ENCODE measurements at regions not wholly inside any gene's neighbourhood (a gene's known extent, or its start where the extent isn't known, plus 50 kb on each side); places are given as distances from the start of the nearest gene placed in this dataset.
A peak's percentile ranks its signal among the peaks of the same experiment; 100 is the strongest.
"Not testable (repeated sequence)": the region's sequence is repeated elsewhere in the genome, so short reads cannot be mapped to it uniquely, and the experiment has no call there.

DNA sequence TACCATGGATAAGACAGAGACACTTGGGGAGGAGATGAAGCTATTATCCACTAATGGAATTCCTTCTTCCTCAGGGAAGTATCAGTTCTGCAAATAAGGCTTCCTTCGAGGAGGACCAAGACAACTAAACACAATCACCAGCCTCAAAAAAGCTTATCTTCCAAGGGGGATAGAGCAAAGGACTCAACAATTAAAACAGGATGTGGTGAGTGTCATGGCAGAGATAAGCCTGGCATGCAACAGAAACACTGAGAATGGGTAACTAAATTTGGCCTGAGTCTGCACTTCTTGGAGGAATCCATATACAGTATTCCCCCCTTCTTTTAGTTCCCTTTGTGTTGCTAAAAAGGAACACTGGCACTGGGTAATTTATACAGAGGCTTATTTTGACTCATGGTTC is 1285.2 kb downstream of the GATA3 start:
- no peak for DNase-seq

DNA sequence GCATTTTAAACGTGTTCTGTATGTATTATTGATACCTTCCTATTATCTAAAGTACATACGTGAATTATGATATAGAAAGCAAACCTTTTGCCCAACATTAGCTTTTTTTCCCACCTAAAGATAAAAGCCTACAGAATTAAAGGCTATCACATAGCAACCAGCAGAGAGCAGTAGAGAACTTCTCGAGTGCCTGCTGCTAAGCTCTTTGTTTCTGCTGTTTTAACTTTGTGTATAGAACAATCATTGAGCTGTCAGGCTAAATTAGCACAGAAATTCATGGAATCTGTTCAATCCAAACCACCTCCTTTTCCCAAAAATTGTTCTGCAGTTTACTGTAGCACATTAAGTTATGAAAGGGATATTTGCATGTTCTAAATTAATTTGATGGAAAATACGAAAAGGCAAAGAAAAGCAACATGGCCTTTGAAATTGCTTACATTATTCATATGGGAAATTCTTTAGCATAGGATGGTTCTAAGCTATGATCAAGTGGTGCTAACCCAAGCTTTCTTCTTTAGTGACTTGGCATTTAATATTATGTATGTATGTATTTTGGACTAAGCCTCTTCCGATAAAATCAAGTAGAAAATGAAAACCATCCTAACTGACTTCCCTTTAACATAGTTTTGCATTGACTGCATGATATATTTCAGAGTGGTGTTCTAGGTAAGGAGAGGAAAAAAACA is 1288.5 kb downstream of the GATA3 start:
- peak; percentile 18 for DNase-seq

DNA sequence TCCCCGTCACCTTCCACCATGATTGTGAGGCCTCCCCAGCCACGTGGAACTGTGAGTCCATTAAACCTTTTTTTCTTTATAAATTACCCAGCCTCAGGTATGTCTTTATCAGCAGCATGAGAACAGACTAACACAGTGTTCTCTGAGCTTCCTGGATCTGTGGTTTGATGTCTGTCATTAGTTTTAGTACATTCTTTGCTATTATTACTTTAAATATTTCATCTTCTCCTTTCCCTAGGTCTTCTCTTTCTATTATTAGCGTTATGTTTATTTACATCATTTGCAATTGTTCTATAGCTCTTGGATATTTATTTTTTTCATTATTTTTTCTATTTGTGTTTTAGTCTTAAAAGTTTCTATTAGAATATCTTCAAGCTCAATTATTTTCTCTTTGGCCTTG is 1293.4 kb downstream of the GATA3 start:
- DNase-seq: not testable (repeated sequence)

DNA sequence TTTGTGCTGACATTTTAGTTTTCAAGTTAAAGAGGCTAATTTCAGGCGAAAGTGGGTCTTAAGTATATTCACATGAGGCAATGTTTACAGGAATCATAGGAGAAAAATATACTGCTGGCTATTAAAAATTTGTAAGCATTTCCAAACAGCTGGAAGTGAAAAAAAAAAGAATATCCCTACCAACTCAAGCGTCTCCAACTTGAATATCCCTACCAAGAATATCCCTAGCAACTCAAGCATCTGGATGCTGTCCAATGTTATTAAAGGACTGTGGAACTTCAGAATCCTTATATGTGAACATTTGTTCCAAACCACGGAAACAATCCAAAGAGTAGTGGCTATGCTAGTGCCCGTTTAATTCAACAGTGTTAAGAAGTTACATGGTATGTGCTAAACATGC is 1303.0 kb downstream of the GATA3 start:
- no peak for DNase-seq

DNA sequence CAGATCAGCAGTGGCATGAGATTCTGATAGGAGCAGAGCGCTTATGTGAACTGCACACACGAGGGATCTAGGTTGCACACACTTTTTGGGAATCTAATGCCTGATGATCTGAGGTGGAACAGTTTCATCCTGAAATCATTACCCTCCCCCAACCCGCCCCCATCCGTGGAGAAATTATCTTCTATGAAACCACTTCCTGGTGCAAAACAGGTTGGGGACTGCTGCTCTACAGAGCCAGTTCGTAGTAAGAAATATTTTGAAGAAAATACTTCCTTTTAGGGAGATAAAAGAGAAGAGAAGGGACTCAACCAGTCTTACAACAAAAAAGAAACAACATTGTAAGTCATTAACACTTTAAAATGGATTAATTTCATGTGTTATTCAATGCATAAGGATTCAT is 1308.2 kb downstream of the GATA3 start:
- DNase-seq: no peak

DNA sequence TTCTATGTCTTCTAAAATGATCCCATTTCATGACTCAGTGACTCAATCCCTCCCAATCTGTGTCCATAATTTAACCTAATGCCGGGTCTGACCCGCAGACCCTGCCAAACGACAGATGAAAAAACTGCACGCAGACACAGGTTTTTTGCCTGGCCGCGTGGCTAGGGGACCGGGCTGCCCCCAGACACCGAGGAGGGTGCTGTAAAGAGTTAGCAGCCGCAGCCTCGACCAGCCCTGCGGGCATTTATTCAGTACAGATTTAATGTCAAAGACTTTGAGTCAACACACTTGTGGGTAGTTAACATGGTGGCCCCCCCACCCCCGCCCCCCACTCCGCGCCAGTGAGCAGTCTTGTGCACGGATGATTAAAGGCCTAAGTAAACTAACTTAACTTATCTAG is 1324.7 kb downstream of the GATA3 start:
- DNase-seq: no peak

DNA sequence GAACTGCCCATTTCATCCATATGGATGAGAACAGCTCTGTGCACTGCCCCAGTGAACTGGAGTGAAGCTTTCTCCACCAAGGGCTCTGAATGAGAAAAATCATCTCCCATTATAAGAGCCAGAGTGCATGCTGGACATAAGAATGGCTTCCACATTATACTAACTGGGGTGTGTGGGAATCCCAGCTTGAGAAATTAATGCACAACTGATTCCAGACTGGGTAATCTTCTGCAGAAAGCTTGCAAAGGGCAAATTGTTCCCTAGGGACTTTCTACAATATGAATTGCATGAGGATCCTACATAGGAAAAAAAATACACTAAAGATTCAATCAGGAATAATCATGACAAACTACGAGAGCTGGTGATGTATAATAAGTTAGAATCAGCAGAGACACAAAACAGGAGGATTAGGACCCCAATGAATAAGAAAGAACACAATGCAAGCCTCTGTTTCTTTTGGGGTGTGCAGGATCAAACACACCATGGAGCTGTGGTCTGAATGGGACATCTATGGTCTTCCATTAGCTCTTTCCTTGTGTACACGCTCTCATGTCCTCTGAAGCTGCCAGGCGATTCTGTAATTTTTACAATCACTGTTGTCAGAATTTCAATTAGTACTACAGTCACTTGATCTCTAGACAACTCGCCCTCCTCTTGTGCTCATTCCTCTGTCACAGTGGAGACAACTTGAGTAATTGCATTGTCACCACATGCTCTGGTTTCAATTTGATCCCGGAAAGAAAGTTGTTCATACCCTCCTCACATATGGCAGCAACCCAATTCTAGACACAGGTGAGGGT is 1327.4 kb downstream of the GATA3 start:
- no peak for DNase-seq

DNA sequence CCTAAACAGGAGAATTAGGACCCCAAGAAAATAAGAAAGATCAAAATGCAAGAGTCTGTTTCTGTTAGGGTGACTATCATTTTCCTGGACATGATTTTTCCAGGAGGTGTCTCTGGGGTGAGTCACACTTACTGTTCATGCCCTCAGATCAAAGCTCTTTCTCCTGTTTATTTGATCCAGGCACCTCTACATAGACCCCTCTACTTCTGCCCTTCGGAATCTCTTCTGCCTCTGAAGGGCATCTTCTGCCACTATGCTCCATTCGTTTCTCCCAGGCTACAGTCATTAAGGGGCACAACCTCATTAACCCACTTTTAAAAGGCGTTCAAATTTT is 1328.0 kb downstream of the GATA3 start:
- no peak for DNase-seq

DNA sequence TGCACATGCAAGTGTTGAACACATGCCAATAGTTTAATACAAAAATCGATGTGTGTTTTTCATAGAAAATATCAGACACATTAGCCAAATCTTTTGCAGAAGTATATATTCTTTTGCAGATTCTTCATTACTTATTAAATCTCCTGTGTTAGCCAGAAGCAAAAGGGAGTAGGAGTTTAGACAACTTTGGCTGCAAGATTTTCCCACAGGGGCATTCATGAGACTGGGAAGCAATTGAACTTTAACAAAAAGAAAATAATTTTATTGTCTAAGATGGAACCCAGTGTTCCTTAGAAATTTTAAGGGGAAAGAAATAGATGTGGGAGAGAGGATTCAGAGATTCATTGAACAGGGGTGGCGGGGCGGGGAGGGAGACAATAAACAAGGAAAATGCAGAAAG is 1336.0 kb downstream of the GATA3 start:
- no peak for DNase-seq

DNA sequence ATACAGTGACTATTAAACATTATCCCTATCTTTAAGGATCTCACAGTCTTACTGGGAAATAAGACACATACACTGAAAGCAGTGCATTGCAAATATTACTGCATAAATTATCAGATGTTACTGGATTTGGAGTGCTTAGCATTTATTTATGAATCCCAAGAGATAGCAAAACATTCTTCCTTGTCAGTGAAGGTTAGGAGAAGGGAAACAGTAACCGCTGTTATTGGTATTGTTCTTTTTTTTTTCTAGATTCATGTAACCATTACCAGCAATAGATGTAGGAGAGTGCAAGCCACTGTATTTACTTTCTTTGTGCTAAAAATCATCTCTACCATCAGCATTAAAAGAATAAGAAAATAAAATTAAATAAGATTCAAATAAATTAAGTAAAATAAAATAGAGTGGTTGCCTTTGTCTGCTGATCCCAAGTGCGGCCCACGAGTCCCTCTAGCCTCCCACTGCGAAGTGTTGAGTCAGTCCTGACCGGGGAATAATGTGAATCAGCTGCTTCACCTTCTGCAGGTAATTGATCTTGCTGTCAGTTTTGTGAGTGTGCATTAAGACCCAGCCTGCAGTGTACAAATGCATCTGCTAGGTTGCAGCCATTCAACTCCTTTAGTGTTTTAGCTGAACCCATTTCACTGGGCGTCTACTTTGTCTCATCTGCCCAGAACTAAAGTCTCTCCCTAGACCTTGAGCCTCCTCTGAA is 1344.9 kb downstream of the GATA3 start:
- no peak for DNase-seq

DNA sequence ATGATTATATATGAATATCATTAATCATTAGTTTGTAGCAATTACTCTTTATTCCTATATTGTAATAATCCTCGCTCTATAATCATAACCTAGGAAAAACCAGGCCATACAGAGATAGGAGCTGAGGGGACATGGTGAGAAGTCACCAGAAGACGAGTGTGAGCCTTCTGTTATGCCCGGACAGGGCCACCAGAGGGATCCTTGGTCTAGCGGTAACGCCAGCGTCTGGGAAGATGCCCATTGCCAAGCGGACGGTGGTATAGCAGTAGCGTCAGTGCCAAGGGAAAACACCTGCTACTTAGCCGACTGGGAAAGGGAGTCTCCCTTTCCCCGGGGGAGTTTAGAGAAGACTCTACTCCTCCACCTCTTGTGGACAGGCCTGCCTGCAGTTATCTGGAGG is 1347.6 kb downstream of the GATA3 start:
- DNase-seq: not testable (repeated sequence)

DNA sequence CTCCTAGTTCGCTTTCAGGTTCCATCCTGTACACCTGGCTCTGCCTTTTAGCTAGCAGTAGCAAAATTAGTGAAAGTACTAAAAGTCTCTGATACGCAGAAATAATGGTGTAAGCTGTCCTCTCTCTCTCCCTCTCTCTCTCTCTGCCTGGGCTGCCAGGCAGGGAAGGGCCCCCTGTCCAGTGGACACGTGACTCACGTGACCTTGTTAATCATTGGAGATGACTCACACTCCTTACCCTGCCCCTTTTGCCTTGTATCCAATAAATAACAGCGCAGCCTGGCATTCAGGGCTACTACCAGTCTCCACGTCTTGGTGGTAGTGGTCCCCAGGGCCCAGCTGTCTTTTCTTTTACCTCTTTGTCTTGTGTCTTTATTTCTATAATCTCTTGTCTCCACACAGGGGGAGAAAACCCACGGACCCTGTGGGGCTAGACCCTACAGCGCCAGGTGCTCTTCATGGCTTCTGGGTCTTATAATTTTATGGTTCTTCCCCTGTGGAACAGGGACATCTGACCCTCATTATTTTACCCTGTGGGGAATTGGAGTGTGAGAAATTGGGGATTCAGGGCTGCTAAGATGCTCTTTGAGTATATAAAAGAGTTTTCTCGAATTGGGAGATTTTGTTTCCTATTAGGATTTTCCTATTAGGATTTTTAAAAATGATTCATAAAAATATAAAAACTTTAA is 1348.2 kb downstream of the GATA3 start:
- DNase-seq: not testable (repeated sequence)

DNA sequence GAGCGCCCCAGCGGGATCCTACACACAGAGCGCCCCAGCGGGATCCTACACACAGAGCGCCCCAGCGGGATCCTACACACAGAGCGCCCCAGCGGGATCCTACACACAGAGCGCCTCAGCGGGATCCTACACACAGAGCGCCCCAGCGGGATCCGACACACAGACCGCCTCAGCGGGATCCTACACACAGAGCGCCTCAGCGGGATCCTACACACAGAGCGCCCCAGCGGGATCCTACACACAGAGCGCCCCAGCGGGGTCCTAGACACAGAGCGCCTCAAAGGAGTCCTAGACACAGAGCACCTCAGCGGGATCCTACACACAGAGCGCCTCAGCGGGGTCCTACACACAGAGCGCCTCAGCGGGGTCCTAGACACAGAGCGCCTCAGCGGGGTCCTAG is 1352.7 kb downstream of the GATA3 start:
- not testable (repeated sequence) for DNase-seq

DNA sequence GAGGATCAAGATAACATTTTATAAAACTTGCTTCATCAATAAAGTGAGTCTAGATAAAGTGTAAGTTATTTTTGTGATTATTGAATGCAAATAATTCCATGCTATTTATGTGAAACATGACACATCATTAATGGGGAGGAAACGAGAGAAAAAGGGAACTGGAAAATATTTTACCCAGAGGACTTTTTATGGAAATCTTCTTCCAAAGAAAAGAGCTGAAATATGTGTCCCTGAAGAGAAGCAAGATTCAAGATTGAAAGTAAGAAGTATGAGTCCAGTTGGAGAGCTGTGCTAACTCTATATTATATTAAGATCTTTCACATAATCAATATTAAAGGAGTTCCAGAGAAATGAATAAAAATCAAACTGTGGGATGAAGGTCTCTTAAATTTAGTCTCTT is 1361.8 kb downstream of the GATA3 start:
- DNase-seq: no peak

DNA sequence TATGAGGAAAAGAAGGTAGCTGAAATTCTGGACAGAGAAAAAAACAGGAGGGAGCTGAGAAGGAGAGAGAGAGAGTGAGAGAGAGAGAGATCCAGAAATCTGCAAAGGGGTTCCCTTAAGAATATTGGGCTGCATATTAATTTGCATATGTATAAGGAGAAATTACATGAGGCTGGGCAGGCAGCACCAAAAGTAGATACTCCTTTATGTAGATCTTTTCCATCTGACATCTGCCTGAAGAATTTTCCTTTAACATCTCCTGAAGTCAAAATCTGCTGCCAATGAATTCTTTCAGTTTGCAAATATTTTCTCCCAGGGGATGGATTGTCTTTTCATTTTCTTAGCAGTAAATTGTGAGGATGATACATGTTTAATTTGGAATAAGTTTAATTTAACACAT is 1365.3 kb downstream of the GATA3 start:
- DNase-seq: no peak

DNA sequence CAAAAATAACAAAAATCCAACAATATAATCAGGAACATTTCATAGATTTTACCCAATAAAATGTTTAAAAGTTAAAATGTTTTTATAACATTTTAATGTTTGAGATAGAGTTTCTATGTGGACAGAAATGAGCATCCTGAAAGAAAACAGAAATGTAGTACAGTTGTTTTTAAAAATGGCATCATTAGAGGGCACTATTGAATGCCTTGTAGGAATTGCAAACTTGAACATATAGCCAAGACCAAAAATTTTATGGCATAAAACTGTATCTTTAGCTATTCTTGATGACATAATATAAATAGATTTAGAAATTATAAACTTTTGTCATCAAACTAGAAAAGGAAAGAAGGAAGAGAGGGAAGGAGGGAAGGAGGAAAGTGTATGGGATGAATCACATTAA is 1372.7 kb downstream of the GATA3 start:
- DNase-seq: no peak

DNA sequence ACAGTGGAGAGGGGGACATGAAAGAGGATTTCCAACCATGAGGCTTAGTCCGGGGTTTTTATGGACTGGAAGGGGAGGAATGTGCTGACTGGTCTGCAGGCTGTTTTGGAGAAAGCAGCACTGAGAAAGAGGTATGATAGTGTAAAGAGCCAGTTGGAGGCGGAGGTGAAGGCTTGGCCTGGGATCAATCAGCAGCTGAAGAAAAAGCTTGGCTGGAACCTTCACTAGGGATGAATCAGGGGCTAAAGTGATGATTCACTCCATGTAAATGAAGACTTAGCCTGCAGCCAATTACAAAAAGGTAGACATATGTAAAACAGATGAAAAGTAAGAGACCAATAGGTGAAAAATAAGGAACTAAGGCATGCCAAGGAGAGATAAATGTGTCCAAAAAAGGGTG is 1382.6 kb downstream of the GATA3 start:
- no peak for DNase-seq

DNA sequence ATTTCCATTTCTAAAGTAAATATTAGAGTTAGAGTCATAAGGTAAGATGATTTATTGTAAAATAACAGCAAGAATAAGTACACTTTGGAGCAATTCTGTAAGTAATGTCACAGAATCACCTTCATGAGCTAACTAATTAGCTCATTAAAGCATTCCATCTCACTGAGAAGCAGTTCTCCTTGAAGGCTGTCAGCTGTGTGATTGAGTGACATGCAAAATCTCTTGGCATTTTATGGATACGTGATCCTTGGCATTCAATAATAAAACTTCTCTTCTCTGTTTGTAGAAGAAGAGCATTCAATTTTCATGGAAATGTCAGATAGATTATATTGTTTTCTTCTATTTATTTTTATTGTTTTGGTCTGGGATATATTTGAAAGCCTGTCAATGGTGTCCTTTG is 1389.3 kb downstream of the GATA3 start:
- no peak for DNase-seq

DNA sequence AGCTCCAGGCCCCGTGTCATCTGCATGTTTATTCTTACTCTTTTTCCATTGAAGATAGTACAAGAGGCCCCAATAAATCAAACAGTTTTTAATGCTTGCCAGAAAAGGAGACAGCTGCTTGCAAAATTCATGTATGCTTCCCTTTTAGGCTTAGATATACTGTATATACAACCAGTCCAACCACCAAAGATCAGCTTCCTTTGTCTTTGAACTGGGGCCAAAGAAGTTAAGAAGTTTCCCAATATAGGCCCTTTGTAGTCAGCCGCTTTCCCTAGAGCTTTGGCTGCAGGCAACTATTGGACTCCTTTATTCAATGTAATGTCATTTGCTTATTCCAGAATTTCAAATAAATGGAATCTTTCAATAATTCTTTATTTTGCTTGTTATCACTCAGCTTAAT is 1395.0 kb downstream of the GATA3 start:
- DNase-seq: no peak

DNA sequence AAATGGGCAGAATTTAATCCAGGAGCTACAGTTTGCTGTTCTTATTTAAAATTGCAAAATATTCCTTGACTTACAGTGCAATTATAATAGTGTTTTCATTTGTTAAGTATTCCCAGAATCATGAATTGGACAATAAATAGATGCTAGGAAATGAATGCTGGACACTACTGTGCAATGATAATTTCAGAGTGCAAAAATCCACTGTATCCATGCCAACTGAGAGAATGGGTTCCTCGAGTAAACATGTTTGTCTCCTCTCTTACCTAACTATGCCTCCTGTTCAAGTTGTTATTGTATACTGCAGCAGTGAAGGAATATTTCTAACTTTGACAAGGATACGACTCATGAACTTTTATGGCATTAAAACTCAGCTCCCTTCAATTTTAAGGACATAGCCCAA is 1396.3 kb downstream of the GATA3 start:
- DNase-seq: no peak

DNA sequence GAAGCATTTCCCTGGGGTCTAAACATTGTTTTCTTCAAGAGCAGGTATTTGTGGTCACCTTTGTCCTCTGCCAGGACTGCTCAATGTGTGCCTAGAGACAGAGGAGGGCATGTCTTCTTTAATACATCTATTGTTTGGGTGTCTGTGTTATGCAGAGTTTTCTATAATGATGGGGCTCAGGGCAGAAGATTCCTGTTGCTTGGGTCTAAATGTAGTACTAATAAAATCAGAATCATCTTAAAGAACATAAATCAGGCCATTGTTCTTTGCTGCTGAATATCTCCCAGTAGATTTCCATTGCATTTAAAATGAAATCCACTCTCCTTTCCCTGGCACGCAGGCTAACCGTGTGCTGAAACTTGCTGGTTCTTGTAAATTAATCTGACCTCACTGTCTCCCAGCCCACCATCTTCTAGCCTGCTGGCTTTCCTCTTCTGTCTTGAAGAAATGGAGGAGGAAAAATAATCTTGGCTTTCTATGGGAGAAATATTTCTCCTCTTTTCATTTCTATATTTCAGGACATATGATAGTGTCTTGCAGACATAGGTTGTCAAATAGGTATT is 1396.8 kb downstream of the GATA3 start:
- DNase-seq: no peak

DNA sequence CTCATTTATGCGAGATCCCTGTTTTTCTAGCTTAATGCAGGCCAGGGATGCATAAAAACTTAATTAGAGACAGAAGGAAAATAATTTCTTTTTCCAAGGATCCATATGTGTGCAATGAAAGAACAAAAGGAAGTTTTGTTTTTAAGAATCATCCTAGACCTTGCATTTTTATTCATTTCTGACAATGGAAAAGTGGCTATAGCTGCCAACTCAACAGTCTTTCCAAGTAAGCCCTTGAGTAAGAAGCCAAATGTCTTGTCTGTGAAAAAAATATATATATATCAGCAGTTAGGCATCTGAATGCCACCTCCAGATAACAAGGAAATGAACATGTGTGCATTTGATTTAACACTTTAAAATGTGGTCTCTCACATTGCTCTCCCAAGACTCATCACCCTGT is 1397.6 kb downstream of the GATA3 start:
- DNase-seq: no peak

DNA sequence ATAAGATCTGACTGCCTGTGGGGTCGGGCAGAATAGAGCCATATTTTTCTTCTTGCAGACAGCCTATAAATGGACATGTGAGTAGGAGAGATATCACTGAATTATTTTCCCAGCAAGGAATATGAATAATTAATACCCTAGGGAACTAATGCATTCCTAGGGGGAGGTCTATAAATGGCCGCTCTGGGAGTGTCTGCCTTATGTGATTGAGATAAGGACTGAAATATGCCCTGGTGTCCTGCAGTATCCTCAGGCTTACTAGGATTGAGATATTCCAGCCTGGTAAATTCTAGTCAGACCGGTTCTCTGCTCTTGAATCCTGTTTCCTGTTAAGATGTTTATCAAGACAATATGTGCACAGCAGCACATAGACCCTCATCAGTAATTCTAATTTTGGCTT is 1399.4 kb downstream of the GATA3 start:
- not testable (repeated sequence) for DNase-seq
